ENCODE measurements at regions not wholly inside any gene's neighbourhood (a gene's known extent, or its start where the extent isn't known, plus 50 kb on each side); places are given as distances from the start of the nearest gene placed in this dataset.

DNA sequence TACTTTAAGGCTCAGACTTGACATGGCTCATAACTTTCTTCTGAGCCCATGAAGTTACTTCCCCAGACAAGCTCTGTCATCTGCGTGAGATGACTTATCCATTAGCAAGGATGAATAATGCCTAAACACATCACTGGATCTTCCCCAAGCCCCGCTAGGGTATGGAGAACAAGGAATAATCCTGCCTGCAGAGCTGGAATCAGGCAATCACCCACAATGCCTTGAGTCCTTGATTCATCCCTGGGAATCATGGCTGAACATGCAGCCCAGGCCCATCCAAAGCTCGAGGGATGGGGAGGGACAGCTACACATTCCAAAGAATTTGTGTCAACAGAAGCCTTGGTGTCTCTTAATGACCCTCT is 131.7 kb downstream of the PSMG1 start:
- TF ChIP-seq POLR2A (IDR thresholded peaks at IDR 0.05): no peak
- TF ChIP-seq, protein P1, sequence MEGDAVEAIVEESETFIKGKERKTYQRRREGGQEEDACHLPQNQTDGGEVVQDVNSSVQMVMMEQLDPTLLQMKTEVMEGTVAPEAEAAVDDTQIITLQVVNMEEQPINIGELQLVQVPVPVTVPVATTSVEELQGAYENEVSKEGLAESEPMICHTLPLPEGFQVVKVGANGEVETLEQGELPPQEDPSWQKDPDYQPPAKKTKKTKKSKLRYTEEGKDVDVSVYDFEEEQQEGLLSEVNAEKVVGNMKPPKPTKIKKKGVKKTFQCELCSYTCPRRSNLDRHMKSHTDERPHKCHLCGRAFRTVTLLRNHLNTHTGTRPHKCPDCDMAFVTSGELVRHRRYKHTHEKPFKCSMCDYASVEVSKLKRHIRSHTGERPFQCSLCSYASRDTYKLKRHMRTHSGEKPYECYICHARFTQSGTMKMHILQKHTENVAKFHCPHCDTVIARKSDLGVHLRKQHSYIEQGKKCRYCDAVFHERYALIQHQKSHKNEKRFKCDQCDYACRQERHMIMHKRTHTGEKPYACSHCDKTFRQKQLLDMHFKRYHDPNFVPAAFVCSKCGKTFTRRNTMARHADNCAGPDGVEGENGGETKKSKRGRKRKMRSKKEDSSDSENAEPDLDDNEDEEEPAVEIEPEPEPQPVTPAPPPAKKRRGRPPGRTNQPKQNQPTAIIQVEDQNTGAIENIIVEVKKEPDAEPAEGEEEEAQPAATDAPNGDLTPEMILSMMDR (IDR thresholded peaks at IDR 0.05): no peak
- Histone ChIP-seq H3K27me3 (no peaks in the 10 kb centered on the region), H3K4me3 (no peak overlapping the region), H3K9me3 (no peaks in the 10 kb centered on the region), H3K36me3 (replicated peaks in 1 of 2; ENCODE audit: insufficient read depth in 1 of 2, low read depth in 2 of 2) (no peaks in the 10 kb centered on the region), H3K27ac (no peak overlapping the region), H3K4me1 (no peaks in the 10 kb centered on the region)
- intact Hi-C loops (cut with DNase I): no loop called here
- 79 to 92% methylated on average over 3 of the region's 3 CpGs for WGBS, 2 donors
- no peak for DNase-seq
- ATAC-seq: no peak

GRCh38 chr21:39050841-39051587 is 132.2 kb downstream of the PSMG1 start:
- Histone ChIP-seq H3K4me1 (no peaks in the 10 kb centered on the region), H3K36me3 (replicated peaks in 1 of 2; ENCODE audit: insufficient read depth in 1 of 2, low read depth in 2 of 2) (no peaks in the 10 kb centered on the region), H3K4me3 (no peak overlapping the region), H3K27ac (no peak overlapping the region), H3K27me3 (no peaks in the 10 kb centered on the region), H3K9me3 (no peaks in the 10 kb centered on the region)
- DNase-seq (no peak), ATAC-seq (no peak)
- intact Hi-C loops (cut with DNase I): no loop called here
- TF ChIP-seq, protein P1 (IDR thresholded peaks at IDR 0.05): no peak
- TF ChIP-seq POLR2A (IDR thresholded peaks at IDR 0.05): no peak
- 69 to 76% methylated on average over 4 of the region's 4 CpGs for WGBS, 2 donors

GRCh38 chr21:39048574-39048973 is 134.7 kb downstream of the PSMG1 start:
- Histone ChIP-seq H3K27ac (no peak overlapping the region), H3K4me3 (no peak overlapping the region), H3K9me3 (no peaks in the 10 kb centered on the region), H3K27me3 (no peaks in the 10 kb centered on the region), H3K36me3 (replicated peaks in 1 of 2; ENCODE audit: insufficient read depth in 1 of 2, low read depth in 2 of 2) (no peaks in the 10 kb centered on the region), H3K4me1 (no peaks in the 10 kb centered on the region)
- no peak for TF ChIP-seq POLR2A (IDR thresholded peaks at IDR 0.05)
- TF ChIP-seq, protein P1 (IDR thresholded peaks at IDR 0.05): no peak
- WGBS, 2 donors: 85 to 90% methylated on average over 4 of the region's 4 CpGs
- intact Hi-C loops (cut with DNase I): no loop called here
- DNase-seq (no peak), ATAC-seq (no peak)

DNA sequence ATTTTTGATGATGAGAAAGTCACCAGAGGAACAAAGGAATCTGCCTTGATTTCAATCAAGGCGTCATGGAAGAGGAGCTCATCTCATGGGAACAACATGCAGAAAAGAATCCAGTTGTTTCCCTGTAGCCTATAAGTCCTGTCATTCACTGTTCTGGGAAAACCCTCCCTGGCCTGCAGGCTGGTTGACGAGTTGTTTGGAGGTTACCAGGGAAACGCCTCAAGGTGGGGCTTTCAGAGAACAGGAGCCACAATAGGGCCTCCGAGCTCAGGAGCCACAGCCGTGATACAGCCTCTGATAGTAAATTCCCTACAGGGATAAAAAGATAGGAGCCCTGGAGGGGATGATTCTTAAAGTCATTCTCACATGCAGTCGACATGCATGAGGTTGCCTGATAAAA is 135.2 kb downstream of the PSMG1 start:
- no peaks in the 10 kb centered on the region for H3K36me3 ChIP-seq (replicated peaks in 1 of 2; ENCODE audit: insufficient read depth in 1 of 2, low read depth in 2 of 2)
- no peak overlapping the region for H3K4me3 ChIP-seq
- DNase-seq (no peak), ATAC-seq (no peak)
- intact Hi-C loops (cut with DNase I): no loop called here
- WGBS, 2 donors: 39 to 40% methylated on average over 6 of the region's 6 CpGs
- H3K27ac ChIP-seq: no peak overlapping the region
- no peaks in the 10 kb centered on the region for H3K4me1 ChIP-seq
- no peaks in the 10 kb centered on the region for H3K9me3 ChIP-seq
- H3K27me3 ChIP-seq: no peaks in the 10 kb centered on the region
- no peak for TF ChIP-seq POLR2A (IDR thresholded peaks at IDR 0.05)
- TF ChIP-seq, protein P1 (IDR thresholded peaks at IDR 0.05): no peak

- TF ChIP-seq POLR2A (IDR thresholded peaks at IDR 0.05): no peak
- TF ChIP-seq, protein P1 (IDR thresholded peaks at IDR 0.05): no peak
- ATAC-seq: no peak
- 54 to 61% methylated on average over 3 of the region's 3 CpGs for WGBS, 2 donors
These were observed 136.2 kb downstream of the PSMG1 start for GRCh38 chr21:39047046-39047445.

More at GRCh38 chr21:39047046-39047445, 136.2 kb downstream of the PSMG1 start:
- no peaks in the 10 kb centered on the region for H3K36me3 ChIP-seq (replicated peaks in 1 of 2; ENCODE audit: insufficient read depth in 1 of 2, low read depth in 2 of 2)
- H3K27me3 ChIP-seq: no peaks in the 10 kb centered on the region
- H3K4me1 ChIP-seq: no peaks in the 10 kb centered on the region
- H3K4me3 ChIP-seq: no peak overlapping the region
- no peaks in the 10 kb centered on the region for H3K9me3 ChIP-seq
- DNase-seq: no peak
- no peak overlapping the region for H3K27ac ChIP-seq
- intact Hi-C loops (cut with DNase I): no loop called here

All from body of pancreas (tissue), 4 donors.